ENCODE measurements at regions not wholly inside any gene's neighbourhood (a gene's known extent, or its start where the extent isn't known, plus 50 kb on each side); places are given as distances from the start of the nearest gene placed in this dataset.

GRCh38 chr1:95850165-95850649 lies 616.2 kb downstream of the RWDD3 start:
- no peaks in the 10 kb centered on the region for H3K4me1 ChIP-seq (ENCODE audit: insufficient read depth)
- no peaks in the 10 kb centered on the region for H3K27me3 ChIP-seq (replicated peaks; ENCODE audit: insufficient read depth)
- H3K9ac ChIP-seq: no peak overlapping the region
- DNase-seq: no peak
- no peak overlapping the region for H2AFZ ChIP-seq
- H3K79me2 ChIP-seq (ENCODE audit: insufficient read depth): no peaks in the 10 kb centered on the region
- H3K4me3 ChIP-seq: no peak overlapping the region
- no peaks in the 10 kb centered on the region for H3F3A ChIP-seq (ENCODE audit: insufficient read depth)
- TF ChIP-seq EZH2phosphoT487 (IDR thresholded peaks at IDR 0.05; ENCODE audit: insufficient read depth, low read depth) (no peak), EZH2 (IDR thresholded peaks at IDR 0.05; ENCODE audit: insufficient read depth, poor library complexity, severe bottlenecking) (no peak)
- H4K20me1 ChIP-seq (ENCODE audit: insufficient read depth): no peaks in the 10 kb centered on the region
- WGBS, 2 experiments (ENCODE audit: low coverage in 1 of 2, low lambda C conversion rate in 2 of 2, missing lambda C conversion rate in 2 of 2): 17 to 39% methylated on average over 1 of the region's 1 CpG
- no peaks in the 10 kb centered on the region for H3K36me3 ChIP-seq (ENCODE audit: low read depth)
- H3K9me2 ChIP-seq (ENCODE audit: insufficient read depth): no peaks in the 10 kb centered on the region
- H3K27ac ChIP-seq: no peak overlapping the region
- in situ Hi-C loops (cut with MboI): no loop called here
- no peaks in the 10 kb centered on the region for H3K9me3 ChIP-seq (ENCODE audit: low read depth)
- H3K4me2 ChIP-seq (ENCODE audit: unreplicated experiment): no peak overlapping the region

GRCh38 chr1:95850763-95851162 lies 616.8 kb downstream of the RWDD3 start:
- H3K27me3 ChIP-seq (replicated peaks; ENCODE audit: insufficient read depth): no peaks in the 10 kb centered on the region
- DNase-seq: no peak
- no peak overlapping the region for H2AFZ ChIP-seq
- no peaks in the 10 kb centered on the region for H4K20me1 ChIP-seq (ENCODE audit: insufficient read depth)
- H3K9me3 ChIP-seq (ENCODE audit: low read depth): no peaks in the 10 kb centered on the region
- WGBS, 2 experiments (ENCODE audit: low coverage in 1 of 2, low lambda C conversion rate in 2 of 2, missing lambda C conversion rate in 2 of 2): 28% methylated on average over 3 of the region's 3 CpGs
- H3K4me2 ChIP-seq (ENCODE audit: unreplicated experiment): no peak overlapping the region
- no peaks in the 10 kb centered on the region for H3K36me3 ChIP-seq (ENCODE audit: low read depth)
- H3F3A ChIP-seq (ENCODE audit: insufficient read depth): no peaks in the 10 kb centered on the region
- TF ChIP-seq EZH2 (IDR thresholded peaks at IDR 0.05; ENCODE audit: insufficient read depth, poor library complexity, severe bottlenecking): no peak
- no peak for TF ChIP-seq EZH2phosphoT487 (IDR thresholded peaks at IDR 0.05; ENCODE audit: insufficient read depth, low read depth)
- H3K9me2 ChIP-seq (ENCODE audit: insufficient read depth): no peaks in the 10 kb centered on the region
- in situ Hi-C loops (cut with MboI): no loop called here
- no peak overlapping the region for H3K27ac ChIP-seq
- H3K4me1 ChIP-seq (ENCODE audit: insufficient read depth): no peaks in the 10 kb centered on the region
- no peak overlapping the region for H3K4me3 ChIP-seq
- H3K9ac ChIP-seq: no peak overlapping the region
- H3K79me2 ChIP-seq (ENCODE audit: insufficient read depth): no peaks in the 10 kb centered on the region

GRCh38 chr1:95852483-95853070 lies 618.6 kb downstream of the RWDD3 start:
- H3K79me2 ChIP-seq (ENCODE audit: insufficient read depth): no peaks in the 10 kb centered on the region
- in situ Hi-C loops (cut with MboI): no loop called here
- no peaks in the 10 kb centered on the region for H4K20me1 ChIP-seq (ENCODE audit: insufficient read depth)
- no peaks in the 10 kb centered on the region for H3F3A ChIP-seq (ENCODE audit: insufficient read depth)
- H3K4me3 ChIP-seq: no peak overlapping the region
- DNase-seq: no peak
- TF ChIP-seq EZH2phosphoT487 (IDR thresholded peaks at IDR 0.05; ENCODE audit: insufficient read depth, low read depth) (no peak), EZH2 (IDR thresholded peaks at IDR 0.05; ENCODE audit: insufficient read depth, poor library complexity, severe bottlenecking) (no peak)
- H3K9me2 ChIP-seq (ENCODE audit: insufficient read depth): no peaks in the 10 kb centered on the region
- no peaks in the 10 kb centered on the region for H3K9me3 ChIP-seq (ENCODE audit: low read depth)
- H3K27me3 ChIP-seq (replicated peaks; ENCODE audit: insufficient read depth): no peaks in the 10 kb centered on the region
- no peak overlapping the region for H3K9ac ChIP-seq
- no peak overlapping the region for H2AFZ ChIP-seq
- WGBS, 2 experiments (ENCODE audit: low coverage in 1 of 2, low lambda C conversion rate in 2 of 2, missing lambda C conversion rate in 2 of 2): 33 to 39% methylated on average over 7 of the region's 7 CpGs
- H3K36me3 ChIP-seq (ENCODE audit: low read depth): no peaks in the 10 kb centered on the region
- H3K4me1 ChIP-seq (ENCODE audit: insufficient read depth): no peaks in the 10 kb centered on the region
- H3K4me2 ChIP-seq (ENCODE audit: unreplicated experiment): no peak overlapping the region
- H3K27ac ChIP-seq: no peak overlapping the region

GRCh38 chr1:95854457-95854856 lies 620.4 kb downstream of the RWDD3 start:
- no peak overlapping the region for H3K4me2 ChIP-seq (ENCODE audit: unreplicated experiment)
- H3K9me3 ChIP-seq (ENCODE audit: low read depth): no peaks in the 10 kb centered on the region
- H2AFZ ChIP-seq: no peak overlapping the region
- H3K9me2 ChIP-seq (ENCODE audit: insufficient read depth): no peaks in the 10 kb centered on the region
- in situ Hi-C loops (cut with MboI): no loop called here
- no peaks in the 10 kb centered on the region for H3K79me2 ChIP-seq (ENCODE audit: insufficient read depth)
- TF ChIP-seq EZH2phosphoT487 (IDR thresholded peaks at IDR 0.05; ENCODE audit: insufficient read depth, low read depth): no peak
- no peak for TF ChIP-seq EZH2 (IDR thresholded peaks at IDR 0.05; ENCODE audit: insufficient read depth, poor library complexity, severe bottlenecking)
- H3F3A ChIP-seq (ENCODE audit: insufficient read depth): no peaks in the 10 kb centered on the region
- no peak overlapping the region for H3K9ac ChIP-seq
- no peaks in the 10 kb centered on the region for H3K36me3 ChIP-seq (ENCODE audit: low read depth)
- H3K4me3 ChIP-seq: no peak overlapping the region
- H4K20me1 ChIP-seq (ENCODE audit: insufficient read depth): no peaks in the 10 kb centered on the region
- no peak overlapping the region for H3K27ac ChIP-seq
- no peak for DNase-seq
- 16 to 24% methylated on average over 4 of the region's 4 CpGs for WGBS, 2 experiments (ENCODE audit: low coverage in 1 of 2, low lambda C conversion rate in 2 of 2, missing lambda C conversion rate in 2 of 2)
- no peaks in the 10 kb centered on the region for H3K4me1 ChIP-seq (ENCODE audit: insufficient read depth)
- H3K27me3 ChIP-seq (replicated peaks; ENCODE audit: insufficient read depth): no peaks in the 10 kb centered on the region
